OCI-LY7 (cell line): ENCODE measurements at regions not wholly inside any gene's neighbourhood (a gene's known extent, or its start where the extent isn't known, plus 50 kb on each side); places are given as distances from the start of the nearest gene placed in this dataset.

Experiments
- BruUV-seq: library from RNA; stranded (reverse); fragments of 400-500 nt; replicated peaks from 2 replicates; lab custom pipeline; 2021; lab: Mats Ljungman, UMichigan
- CTCF ChIA-PET: fragments of 300-600 bp; sonication (Branson Sonifier 250); formaldehyde crosslinking; loops from one replicate; lab custom pipeline; 2022; ENCODE audit warnings: antibody characterized with exemption; ENCODE audit not compliant: unreplicated experiment; lab: Charles Lee
- POLR2A ChIA-PET: fragments of 300-600 bp; sonication (Branson Sonifier 250); formaldehyde crosslinking; loops from one replicate; lab custom pipeline; 2022; ENCODE audit warnings: antibody characterized with exemption; lab: Charles Lee
- DNase-seq: peaks from one replicate; pipeline ENCODE4 v3.0.0-alpha.2; 2015; ENCODE audit warnings: low spot score
- H2AFZ ChIP-seq: fragments of 200-600 bp; sonication (generic), shearing (Covaris generic); 2 replicates; pipeline ENCODE4 v1.6.1; 2014; ENCODE audit warnings: mild to moderate bottlenecking, antibody characterized with exemption, low read length, moderate library complexity
- H3K27ac ChIP-seq: fragments of 200-600 bp; sonication (generic); 2 replicates; pipeline ENCODE4 v1.5.1; 2014; ENCODE audit warnings: mixed run types, low read depth, mild to moderate bottlenecking, moderate library complexity, low read length, inconsistent platforms; ENCODE audit not compliant: poor library complexity, severe bottlenecking
- H3K36me3 ChIP-seq: fragments of 200-600 bp; sonication (generic); 2 replicates; pipeline ENCODE4 v1.6.1; 2014; ENCODE audit warnings: mild to moderate bottlenecking, antibody characterized with exemption, low read length, moderate library complexity, mixed read lengths; ENCODE audit not compliant: insufficient read depth
- H3K4me1 ChIP-seq: fragments of 200-600 bp; sonication (generic); 2 replicates; pipeline ENCODE4 v1.5.1; 2014; ENCODE audit warnings: mild to moderate bottlenecking, low read length; ENCODE audit not compliant: insufficient read depth, poor library complexity, severe bottlenecking
- H3K4me2 ChIP-seq: fragments of 200-600 bp; sonication (generic); 2 replicates; pipeline ENCODE4 v1.6.1; 2014; ENCODE audit warnings: mild to moderate bottlenecking, low read length
- H3K4me3 ChIP-seq: fragments of 200-600 bp; sonication (generic); 2 replicates; pipeline ENCODE4 v1.5.1; 2014; ENCODE audit warnings: mild to moderate bottlenecking, low read depth, low read length; ENCODE audit not compliant: poor library complexity, severe bottlenecking
- H3K79me2 ChIP-seq: fragments of 200-600 bp; sonication (generic); 2 replicates; pipeline ENCODE4 v1.6.1; 2016; ENCODE audit warnings: low read depth, mild to moderate bottlenecking, low read length, moderate library complexity, mixed read lengths; ENCODE audit not compliant: insufficient read depth
- H3K9me2 ChIP-seq: fragments of 200-600 bp; sonication (generic); 2 replicates; pipeline ENCODE4 v1.6.1; 2016; ENCODE audit warnings: mild to moderate bottlenecking, low read length, mixed read lengths; ENCODE audit not compliant: insufficient read depth
- H3K9me3 ChIP-seq: fragments of 200-600 bp; sonication (generic); 2 replicates; pipeline ENCODE4 v1.6.1; 2014; ENCODE audit warnings: mild to moderate bottlenecking, mixed run types, low read length, mixed read lengths
- H4K20me1 ChIP-seq: fragments of 200-600 bp; sonication (generic); 2 replicates; pipeline ENCODE4 v1.6.1; 2014; ENCODE audit warnings: mild to moderate bottlenecking, antibody characterized with exemption, low read length, moderate library complexity, mixed read lengths; ENCODE audit not compliant: insufficient read depth
- CTCF ChIP-seq: fragments of 200-600 bp; sonication (generic); conservative IDR thresholded peaks from 2 replicates; pipeline ENCODE4 v1.5.1; 2014; ENCODE audit warnings: mild to moderate bottlenecking, antibody characterized with exemption, low read length, moderate library complexity, mixed read lengths
- EZH2phosphoT487 ChIP-seq: fragments of 200-600 bp; sonication (generic); IDR thresholded peaks from 2 replicates; pipeline ENCODE4 v1.6.1; 2018; ENCODE audit warnings: low read depth, borderline replicate concordance, mild to moderate bottlenecking, mixed run types, antibody characterized with exemption, low read length, moderate library complexity, mixed read lengths
- intact Hi-C: fragments of 100-400 bp; cut with micrococcal nuclease; formaldehyde crosslinking; loops from one replicate; pipeline ENCODE4 v1.10.0; 2022; ENCODE audit not compliant: unreplicated experiment

GRCh38 chr3:30112902-30113484 is 493.4 kb upstream of the TGFBR2 start:
- peak; percentile 45 for DNase-seq
- POLR2A ChIA-PET: no interaction called here
- Histone ChIP-seq H3K9me3 (no peaks in the 10 kb centered on the region), H3K4me3 (no peak overlapping the region), H3K36me3 (no peaks in the 10 kb centered on the region), H2AFZ (no peak overlapping the region), H3K79me2 (no peaks in the 10 kb centered on the region), H3K4me2 (no peak overlapping the region), H4K20me1 (no peaks in the 10 kb centered on the region), H3K9me2 (no peaks in the 10 kb centered on the region), H3K4me1 (no peaks in the 10 kb centered on the region), H3K27ac (no peak overlapping the region)
- no TSS peak for BruUV-seq
- intact Hi-C loops: loop anchor here (2.0 to 5.0 kb wide), 3 partner anchors 84 to 639 kb away; no protein-coding TSS in a partner anchor
- TF ChIP-seq CTCF (peak; percentile 80), EZH2phosphoT487 (no peak)
- CTCF ChIA-PET: no interaction called here

- Histone ChIP-seq H3K4me3 (no peak overlapping the region), H4K20me1 (no peaks in the 10 kb centered on the region), H3K36me3 (no peaks in the 10 kb centered on the region), H3K4me1 (no peaks in the 10 kb centered on the region), H3K4me2 (no peak overlapping the region), H3K9me3 (no peaks in the 10 kb centered on the region), H3K9me2 (no peaks in the 10 kb centered on the region), H3K79me2 (no peaks in the 10 kb centered on the region), H3K27ac (no peak overlapping the region), H2AFZ (no peak overlapping the region)
- BruUV-seq: no TSS peak
- POLR2A ChIA-PET: interaction anchor here (0.6 to 0.9 kb wide), 3 partner anchors 11 to 128 kb away, joined by 3 to 5 read pairs (median 3); no protein-coding TSS in a partner anchor
- intact Hi-C loops: loop anchor here (2.0 to 5.0 kb wide), 3 partner anchors 83 to 638 kb away; no protein-coding TSS in a partner anchor
- CTCF ChIA-PET: no interaction called here
- TF ChIP-seq CTCF (no peak), EZH2phosphoT487 (no peak)
- DNase-seq: no peak
These were observed 492.5 kb upstream of the TGFBR2 start for GRCh38 chr3:30113906-30114305.

- Histone ChIP-seq H4K20me1 (no peaks in the 10 kb centered on the region), H3K4me2 (no peak overlapping the region), H3K9me3 (no peaks in the 10 kb centered on the region), H3K79me2 (no peaks in the 10 kb centered on the region), H3K36me3 (no peaks in the 10 kb centered on the region), H3K4me3 (no peak overlapping the region), H2AFZ (no peak overlapping the region), H3K9me2 (no peaks in the 10 kb centered on the region), H3K27ac (no peak overlapping the region), H3K4me1 (no peaks in the 10 kb centered on the region)
- TF ChIP-seq EZH2phosphoT487: no peak
- TF ChIP-seq CTCF: no peak
- ChIA-PET POLR2A (interaction anchor here (0.6 to 0.9 kb wide), 2 partner anchors 10 to 129 kb away, joined by 3 to 5 read pairs; no protein-coding TSS in a partner anchor), CTCF (no interaction called here)
- DNase-seq: no peak
- intact Hi-C loops: loop anchor here (5.0 kb wide), 2 partner anchors 82 to 637 kb away; no protein-coding TSS in a partner anchor
- no TSS peak for BruUV-seq
These were observed 491.5 kb upstream of the TGFBR2 start for GRCh38 chr3:30114918-30115317.
